ENCODE measurements at regions not wholly inside any gene's neighbourhood (a gene's known extent, or its start where the extent isn't known, plus 50 kb on each side); places are given as distances from the start of the nearest gene placed in this dataset.

DNA sequence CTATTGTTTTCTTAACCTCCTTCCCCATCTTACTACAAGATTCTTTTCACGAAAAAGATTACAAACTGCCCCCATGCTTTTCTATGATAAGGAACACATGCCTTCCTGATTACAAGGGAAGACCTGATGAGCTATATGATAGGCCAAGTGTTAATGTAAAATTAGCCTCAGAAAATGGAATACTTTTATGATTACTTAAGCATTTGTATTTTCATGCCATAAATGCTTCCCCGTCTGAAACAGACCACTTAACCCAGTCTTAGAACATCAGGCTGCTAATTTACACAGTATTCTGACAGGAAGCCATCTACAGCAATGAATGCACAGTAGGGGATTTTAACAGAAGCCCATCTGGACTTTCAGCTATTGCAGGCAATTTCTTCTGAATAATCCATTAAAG is 274.9 kb downstream of the HAO1 start:
- FAIRE-seq = no peak

DNA sequence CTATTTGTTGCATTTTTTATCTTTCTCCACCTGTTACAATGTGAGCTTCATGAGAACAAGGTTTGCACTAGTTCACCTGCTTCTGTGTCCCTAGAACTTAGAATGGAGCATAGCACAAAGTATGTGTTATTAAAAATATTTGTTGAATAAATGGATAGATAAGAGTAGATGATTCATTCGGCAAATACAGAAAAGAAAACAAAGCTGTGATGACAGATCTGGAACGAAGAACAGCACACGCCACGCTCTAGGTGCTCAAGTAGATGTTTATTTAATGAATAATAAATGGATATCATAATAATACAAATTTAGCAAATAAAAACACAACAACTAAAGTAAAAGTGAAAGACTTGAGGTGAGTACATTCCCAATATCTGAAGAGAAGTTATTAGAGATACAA is 273.1 kb downstream of the HAO1 start:
- FAIRE-seq = no peak

GRCh38 chr20:7672571-7672970 is 267.7 kb downstream of the HAO1 start:
- FAIRE-seq = no peak

- no peak for FAIRE-seq
Observed at GRCh38 chr20:7673841-7674240, 266.4 kb downstream of the HAO1 start.

- FAIRE-seq = no peak
Observed at GRCh38 chr20:7682916-7683315, 257.3 kb downstream of the HAO1 start.

GRCh38 chr20:7687065-7687464 is 253.2 kb downstream of the HAO1 start:
- FAIRE-seq = no peak

DNA sequence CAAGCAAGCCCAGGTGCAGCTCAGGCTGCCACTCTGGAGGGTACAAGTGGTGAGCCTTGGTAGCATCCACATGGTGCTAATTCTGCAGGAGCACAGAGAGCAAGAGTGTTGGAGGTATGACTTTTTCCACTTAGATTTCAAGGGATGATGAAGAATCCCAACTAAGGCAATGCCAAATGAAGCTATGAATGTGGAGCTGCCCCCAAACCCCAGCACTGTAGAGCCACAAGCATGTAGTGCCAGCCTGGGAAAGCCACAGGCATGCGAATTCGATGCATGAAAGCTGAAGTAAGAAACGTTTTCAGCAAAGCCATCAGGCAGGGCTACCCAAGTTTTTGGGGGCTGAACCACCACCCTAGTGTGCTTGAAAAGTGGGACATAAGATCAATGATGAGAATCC is 251.1 kb downstream of the HAO1 start:
- no peak for FAIRE-seq

DNA sequence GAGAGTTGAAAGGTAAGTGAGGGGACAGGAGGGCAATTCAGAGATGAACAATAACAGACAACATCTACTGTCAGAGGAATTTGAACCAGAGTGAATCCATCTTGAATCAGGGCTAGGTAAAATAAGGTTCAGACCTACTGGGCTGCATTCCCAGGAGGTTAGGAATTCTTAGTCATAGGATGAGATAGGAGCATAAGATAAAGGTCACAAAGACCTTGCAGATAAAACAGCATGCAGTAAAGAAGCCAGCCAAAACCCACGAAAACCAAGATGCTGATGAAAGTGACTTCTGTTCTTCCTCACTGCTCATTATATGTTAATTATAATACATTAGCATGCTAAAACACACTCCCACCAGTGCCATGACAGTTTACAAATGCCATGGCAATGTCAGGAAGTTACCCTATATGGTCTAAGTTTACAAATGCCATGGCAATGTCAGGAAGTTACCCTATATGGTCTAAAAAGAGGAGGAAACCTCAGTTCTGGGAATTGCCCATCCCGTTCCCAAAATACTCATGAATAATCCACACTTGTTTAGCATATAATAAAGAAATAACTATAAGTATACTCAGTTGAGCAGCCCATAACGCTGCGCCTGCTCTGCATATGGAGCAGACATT is 248.5 kb downstream of the HAO1 start:
- FAIRE-seq = no peak

DNA sequence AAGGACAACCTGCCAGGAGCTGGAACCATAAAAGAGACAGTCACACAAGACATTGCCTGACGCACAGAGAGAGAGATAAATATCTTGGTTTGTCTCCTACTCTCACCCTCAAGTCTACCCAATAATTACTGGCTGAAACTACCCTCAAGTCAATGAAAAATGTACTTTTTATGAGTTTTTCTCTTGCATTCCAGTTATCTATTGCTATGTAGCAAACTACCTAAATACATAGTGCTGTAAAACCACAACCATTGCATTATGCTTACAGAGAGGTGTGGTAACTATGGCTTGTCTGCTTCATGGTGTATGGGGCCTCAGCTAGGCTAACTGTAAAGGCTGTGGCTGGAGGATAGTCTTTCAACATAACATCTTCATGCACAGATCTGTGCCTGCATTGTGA is 247.8 kb downstream of the HAO1 start:
- FAIRE-seq = no peak

- FAIRE-seq = no peak
Observed at GRCh38 chr20:7693761-7694160, 246.5 kb downstream of the HAO1 start.

DNA sequence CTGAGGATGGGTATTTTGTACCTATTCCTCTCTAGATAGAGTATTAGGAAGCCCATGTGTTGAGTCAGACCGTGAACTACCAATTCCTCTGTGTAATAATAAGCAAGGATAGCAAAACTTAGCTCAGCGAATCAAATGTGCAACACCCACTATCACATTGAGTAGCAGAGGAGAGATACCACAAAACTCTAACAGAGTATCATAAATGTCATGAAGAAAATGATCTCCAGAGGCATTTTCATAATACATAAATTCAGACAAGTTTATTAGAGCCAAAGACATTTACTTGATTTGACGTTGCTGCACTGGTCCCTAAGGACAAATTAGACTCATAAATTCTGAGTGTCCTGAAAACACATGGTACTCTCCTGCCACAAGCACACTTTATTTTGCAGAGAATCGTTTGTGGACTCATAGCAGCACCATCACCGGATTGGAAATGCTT is 245.2 kb downstream of the HAO1 start:
- no peak for FAIRE-seq

DNA sequence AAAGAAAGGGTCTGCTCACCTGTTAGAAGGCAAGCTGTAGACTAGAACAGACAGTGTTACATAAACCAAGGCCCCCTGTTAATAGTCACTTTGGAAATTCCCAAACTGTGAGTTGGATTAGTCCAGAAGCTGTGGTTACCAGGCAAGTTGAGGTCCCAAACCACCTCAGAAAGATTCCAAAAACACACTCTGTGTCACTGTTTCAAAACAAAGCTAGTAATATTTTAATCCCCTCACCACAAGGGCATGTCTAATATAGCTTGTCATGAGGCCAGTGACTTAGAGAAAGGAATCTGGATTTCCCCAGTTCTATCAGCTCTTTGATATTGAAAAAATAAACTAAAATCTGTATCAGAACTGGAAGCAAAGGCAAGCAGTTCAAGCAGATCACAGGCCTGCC is 244.6 kb downstream of the HAO1 start:
- FAIRE-seq = no peak

DNA sequence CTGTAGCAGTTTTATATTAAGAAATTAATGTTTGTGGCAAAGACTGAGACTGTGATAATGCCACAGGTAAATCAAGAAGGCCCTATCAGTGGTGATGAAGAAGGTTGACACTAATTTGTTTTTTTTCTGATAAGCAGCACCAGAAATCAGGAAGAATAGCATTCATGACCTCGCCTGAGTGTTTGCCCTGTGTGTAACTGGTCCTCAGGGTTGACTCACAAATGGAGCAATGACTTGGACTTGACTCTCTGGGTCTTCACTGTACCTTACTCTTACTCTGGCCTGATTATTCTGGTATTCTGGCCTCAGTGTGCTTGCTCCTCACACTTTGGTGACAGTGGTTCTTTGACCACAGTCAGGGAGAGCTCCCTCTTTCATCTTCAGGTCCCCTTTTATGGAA is 243.9 kb downstream of the HAO1 start:
- no peak for FAIRE-seq

DNA sequence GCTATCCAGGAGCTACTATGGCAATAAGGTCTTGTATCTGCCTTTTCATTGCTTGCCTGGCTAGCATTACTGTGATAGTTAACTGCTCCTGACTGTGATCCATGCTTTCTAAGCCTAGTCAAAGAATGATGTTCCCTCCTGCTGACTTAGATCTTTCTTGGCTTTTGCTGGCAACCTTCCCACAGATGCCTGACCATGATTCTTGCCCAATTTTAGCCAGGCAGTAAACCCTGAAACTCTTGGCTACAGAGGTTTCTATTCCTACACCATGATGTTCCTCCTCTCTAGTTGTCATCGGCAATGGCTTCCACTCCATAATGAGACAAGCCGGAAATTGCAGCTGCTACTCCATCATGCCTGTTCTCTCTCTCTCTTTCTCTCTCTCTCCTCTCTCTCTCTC is 238.1 kb downstream of the HAO1 start:
- FAIRE-seq = no peak

GRCh38 chr20:7703551-7703961 is 236.7 kb downstream of the HAO1 start:
- FAIRE-seq = no peak

DNA sequence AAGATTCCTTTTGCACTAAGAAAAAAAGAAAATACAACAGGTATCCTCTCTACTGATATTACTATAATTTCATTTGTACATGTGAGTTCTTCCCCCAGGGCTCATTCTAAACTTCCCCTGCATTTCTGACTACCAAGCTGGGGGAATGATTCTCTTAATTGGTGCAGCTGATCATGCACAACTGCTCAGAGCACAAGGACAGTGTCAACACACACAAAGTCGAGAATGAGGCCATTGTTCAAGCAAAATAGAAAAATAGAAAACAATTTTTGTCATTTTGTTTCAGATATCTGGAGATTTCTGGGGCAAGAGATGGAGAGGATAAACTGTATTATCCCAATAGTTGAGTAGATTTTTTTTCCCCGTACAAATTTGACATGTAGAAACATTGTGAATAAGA is 236.3 kb downstream of the HAO1 start:
- FAIRE-seq = no peak

DNA sequence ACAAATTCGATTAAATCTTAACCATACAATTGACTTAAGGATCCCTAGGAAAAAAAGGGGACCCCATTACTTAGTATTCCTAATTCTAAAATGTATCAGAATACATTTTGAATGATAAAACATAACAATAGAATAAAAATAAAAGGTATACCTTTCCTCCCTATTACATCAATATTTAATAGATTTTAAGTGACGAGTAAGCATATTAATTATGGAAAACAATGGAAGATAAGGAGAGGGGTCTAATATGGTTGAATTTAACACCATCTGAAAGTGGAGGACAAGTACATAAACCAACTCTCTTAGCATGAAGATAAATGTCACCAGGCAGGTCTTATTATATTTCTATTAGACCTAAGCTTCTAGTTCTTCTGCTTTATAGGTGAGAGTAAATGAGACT is 232.1 kb downstream of the HAO1 start:
- no peak for FAIRE-seq

- FAIRE-seq = no peak
Observed at GRCh38 chr20:7708782-7709181, 231.5 kb downstream of the HAO1 start.

GRCh38 chr20:7710440-7710839 is 229.8 kb downstream of the HAO1 start:
- FAIRE-seq = no peak

GRCh38 chr20:7712661-7713060 is 227.6 kb downstream of the HAO1 start:
- no peak for FAIRE-seq

GRCh38 chr20:7714549-7714948 is 225.7 kb downstream of the HAO1 start:
- no peak for FAIRE-seq

GRCh38 chr20:7716286-7716972 is 223.8 kb downstream of the HAO1 start:
- FAIRE-seq = no peak

- no peak for FAIRE-seq
Observed at GRCh38 chr20:7722564-7722963, 217.7 kb downstream of the HAO1 start.

GRCh38 chr20:7723284-7723683 is 217.0 kb downstream of the HAO1 start:
- no peak for FAIRE-seq

DNA sequence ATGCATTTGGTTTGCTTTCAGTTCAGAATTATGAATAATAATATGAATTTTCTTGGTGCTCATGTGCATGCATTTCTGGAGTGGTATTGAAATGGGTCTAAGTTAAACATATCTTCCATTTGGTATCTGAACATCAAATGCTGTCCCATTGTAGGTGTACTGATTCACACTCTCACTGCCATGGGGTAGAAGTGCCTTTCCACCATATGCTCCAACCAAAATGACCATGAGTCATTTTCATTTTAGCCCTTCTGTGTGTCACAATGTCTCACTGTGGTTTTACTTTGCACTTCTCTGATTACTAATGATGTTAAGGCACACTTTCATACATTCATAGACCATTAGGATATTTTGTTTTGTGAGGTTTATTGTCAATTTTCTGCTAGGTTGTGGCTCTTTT is 211.9 kb downstream of the HAO1 start:
- FAIRE-seq = no peak

Measured in TTC549 (cell line).